OCI-LY1 (cell line): ENCODE measurements at regions not wholly inside any gene's neighbourhood (a gene's known extent, or its start where the extent isn't known, plus 50 kb on each side); places are given as distances from the start of the nearest gene placed in this dataset.
A peak's percentile ranks its signal among the peaks of the same experiment; 100 is the strongest.

Experiments used
- H2AFZ ChIP-seq: fragments of 200-600 bp; sonication (generic), shearing (Covaris generic); 2 replicates; pipeline ENCODE4 v1.6.0; 2014; ENCODE audit warnings: antibody characterized with exemption, mild to moderate bottlenecking, low read length
- H3F3A ChIP-seq: fragments of 200-600 bp; sonication (generic), shearing (Covaris generic); 2 replicates; pipeline ENCODE4 v1.6.0; 2014; ENCODE audit warnings: mild to moderate bottlenecking, antibody characterized with exemption, low read length, moderate library complexity; ENCODE audit not compliant: insufficient read depth
- H3K27ac ChIP-seq: fragments of 200-600 bp; sonication (generic); 2 replicates; pipeline ENCODE4 v1.5.1; 2014; ENCODE audit warnings: low read length, mixed run types, mild to moderate bottlenecking, low read depth; ENCODE audit not compliant: poor library complexity, severe bottlenecking
- H3K27me3 ChIP-seq: fragments of 200-600 bp; sonication (generic); 2 replicates; pipeline ENCODE4 v1.6.0; 2014; ENCODE audit warnings: antibody characterized with exemption, mild to moderate bottlenecking, low read length, moderate library complexity; ENCODE audit not compliant: insufficient read depth
- H3K36me3 ChIP-seq: fragments of 200-600 bp; sonication (generic); 2 replicates; pipeline ENCODE4 v1.6.1; 2014; ENCODE audit warnings: mild to moderate bottlenecking, antibody characterized with exemption, low read length, moderate library complexity, mixed read lengths; ENCODE audit not compliant: insufficient read depth
- H3K4me1 ChIP-seq: fragments of 200-600 bp; sonication (generic); 2 replicates; pipeline ENCODE4 v1.5.1; 2014; ENCODE audit warnings: mild to moderate bottlenecking, low read length, moderate library complexity; ENCODE audit not compliant: insufficient read depth, severe bottlenecking
- H3K4me2 ChIP-seq: fragments of 200-600 bp; sonication (generic), shearing (Covaris generic); 2 replicates; pipeline ENCODE4 v1.6.1; 2014; ENCODE audit warnings: low read length
- H3K4me3 ChIP-seq: fragments of 200-600 bp; sonication (generic); 2 replicates; pipeline ENCODE4 v1.5.1; 2014; ENCODE audit warnings: low read length, low read depth, mild to moderate bottlenecking, mixed read lengths; ENCODE audit not compliant: poor library complexity, severe bottlenecking
- H3K79me2 ChIP-seq: fragments of 200-600 bp; shearing (Covaris generic); 2 replicates; pipeline ENCODE4 v1.6.1; 2016; ENCODE audit warnings: mixed run types, low read length, mixed read lengths; ENCODE audit not compliant: insufficient read depth
- H3K9ac ChIP-seq: fragments of 200-600 bp; sonication (generic), shearing (Covaris generic); 2 replicates; pipeline ENCODE4 v1.6.1; 2014; ENCODE audit warnings: mild to moderate bottlenecking, low read length, mixed read lengths
- H3K9me2 ChIP-seq: fragments of 200-600 bp; sonication (generic), shearing (Covaris generic); 2 replicates; pipeline ENCODE4 v1.6.1; 2014; ENCODE audit warnings: low read depth, mild to moderate bottlenecking, low read length, mixed read lengths
- H3K9me3 ChIP-seq: fragments of 200-600 bp; shearing (Covaris generic); 2 replicates; pipeline ENCODE4 v1.6.1; 2014; ENCODE audit warnings: low read length, mixed read lengths
- H4K20me1 ChIP-seq: fragments of 200-600 bp; sonication (generic), shearing (Covaris generic); 2 replicates; pipeline ENCODE4 v1.6.0; 2016; ENCODE audit warnings: mild to moderate bottlenecking, low read length; ENCODE audit not compliant: insufficient read depth
- EZH2 ChIP-seq: fragments of 200-600 bp; sonication (generic), shearing (Covaris generic); IDR thresholded peaks from 2 replicates; pipeline ENCODE4 v1.8.0; 2017; ENCODE audit warnings: borderline replicate concordance, mixed run types, mild to moderate bottlenecking, antibody characterized with exemption, low read length, moderate library complexity, mixed read lengths
- TF ChIP-seq, protein P1 (sequence below): fragments of 200-600 bp; sonication (generic), shearing (Covaris generic); IDR thresholded peaks from 2 replicates; pipeline ENCODE4 v1.5.1; 2017; ENCODE audit warnings: mild to moderate bottlenecking, antibody characterized with exemption, low read length, moderate library complexity, mixed read lengths

GRCh38 chr2:172673056-172673683 is 62.5 kb upstream of the RAPGEF4 start:
- H3K27me3 ChIP-seq = no peaks in the 10 kb centered on the region
- H3K9ac ChIP-seq = no peak overlapping the region
- no peaks in the 10 kb centered on the region for H3K36me3 ChIP-seq
- H3K9me2 ChIP-seq = no peaks in the 10 kb centered on the region
- no peaks in the 10 kb centered on the region for H3F3A ChIP-seq
- TF ChIP-seq, protein P1, sequence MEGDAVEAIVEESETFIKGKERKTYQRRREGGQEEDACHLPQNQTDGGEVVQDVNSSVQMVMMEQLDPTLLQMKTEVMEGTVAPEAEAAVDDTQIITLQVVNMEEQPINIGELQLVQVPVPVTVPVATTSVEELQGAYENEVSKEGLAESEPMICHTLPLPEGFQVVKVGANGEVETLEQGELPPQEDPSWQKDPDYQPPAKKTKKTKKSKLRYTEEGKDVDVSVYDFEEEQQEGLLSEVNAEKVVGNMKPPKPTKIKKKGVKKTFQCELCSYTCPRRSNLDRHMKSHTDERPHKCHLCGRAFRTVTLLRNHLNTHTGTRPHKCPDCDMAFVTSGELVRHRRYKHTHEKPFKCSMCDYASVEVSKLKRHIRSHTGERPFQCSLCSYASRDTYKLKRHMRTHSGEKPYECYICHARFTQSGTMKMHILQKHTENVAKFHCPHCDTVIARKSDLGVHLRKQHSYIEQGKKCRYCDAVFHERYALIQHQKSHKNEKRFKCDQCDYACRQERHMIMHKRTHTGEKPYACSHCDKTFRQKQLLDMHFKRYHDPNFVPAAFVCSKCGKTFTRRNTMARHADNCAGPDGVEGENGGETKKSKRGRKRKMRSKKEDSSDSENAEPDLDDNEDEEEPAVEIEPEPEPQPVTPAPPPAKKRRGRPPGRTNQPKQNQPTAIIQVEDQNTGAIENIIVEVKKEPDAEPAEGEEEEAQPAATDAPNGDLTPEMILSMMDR = no peak
- TF ChIP-seq EZH2 = no peak
- no peaks in the 10 kb centered on the region for H4K20me1 ChIP-seq
- no peak overlapping the region for H3K4me2 ChIP-seq
- no peak overlapping the region for H3K4me3 ChIP-seq
- H3K27ac ChIP-seq = no peak overlapping the region
- H3K9me3 ChIP-seq = no peaks in the 10 kb centered on the region
- no peaks in the 10 kb centered on the region for H3K79me2 ChIP-seq
- H3K4me1 ChIP-seq = no peaks in the 10 kb centered on the region
- H2AFZ ChIP-seq = no peak overlapping the region

- Histone ChIP-seq H3K79me2 (no peaks in the 10 kb centered on the region), H3K27ac (no peak overlapping the region), H2AFZ (no peak overlapping the region)
These were observed 61.3 kb upstream of the RAPGEF4 start for GRCh38 chr2:172674034-172674967.

DNA sequence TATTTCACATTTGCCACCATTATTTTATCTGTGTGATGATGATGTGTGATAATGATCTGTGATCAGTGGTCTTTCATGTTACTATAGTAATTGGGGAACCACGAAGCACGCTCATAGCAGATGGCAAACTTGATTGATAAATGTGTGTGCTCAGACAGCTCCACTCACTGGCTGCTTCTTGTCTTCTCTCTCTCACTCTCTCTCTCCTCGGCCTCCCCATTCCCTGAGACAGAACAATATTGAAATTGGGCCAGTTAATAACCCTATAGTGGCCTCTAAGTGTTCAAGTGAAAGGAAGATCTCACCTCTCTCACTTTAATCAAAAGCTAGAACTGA is 60.7 kb upstream of the RAPGEF4 start:
- H3K79me2 ChIP-seq = no peaks in the 10 kb centered on the region
- no peak overlapping the region for H3K9ac ChIP-seq
- H3F3A ChIP-seq = no peaks in the 10 kb centered on the region
- no peak overlapping the region for H2AFZ ChIP-seq
- H3K4me3 ChIP-seq = no peak overlapping the region
- H3K4me1 ChIP-seq = no peaks in the 10 kb centered on the region
- no peak overlapping the region for H3K27ac ChIP-seq
- no peaks in the 10 kb centered on the region for H3K27me3 ChIP-seq
- no peaks in the 10 kb centered on the region for H3K9me3 ChIP-seq
- no peak overlapping the region for H3K4me2 ChIP-seq
- H4K20me1 ChIP-seq = no peaks in the 10 kb centered on the region
- TF ChIP-seq, protein P1 = no peak
- TF ChIP-seq EZH2 = no peak
- no peaks in the 10 kb centered on the region for H3K9me2 ChIP-seq
- no peaks in the 10 kb centered on the region for H3K36me3 ChIP-seq

More at GRCh38 chr2:172674034-172674967, 61.3 kb upstream of the RAPGEF4 start:
- no peaks in the 10 kb centered on the region for H3K9me3 ChIP-seq
- no peak overlapping the region for H3K9ac ChIP-seq
- no peaks in the 10 kb centered on the region for H3K36me3 ChIP-seq
- no peaks in the 10 kb centered on the region for H3F3A ChIP-seq
- no peak overlapping the region for H3K4me2 ChIP-seq
- no peaks in the 10 kb centered on the region for H3K27me3 ChIP-seq
- no peak for TF ChIP-seq EZH2
- TF ChIP-seq, protein P1 = peak; percentile 11; the same call in 1 of the 2 replicates
- no peaks in the 10 kb centered on the region for H3K9me2 ChIP-seq
- H4K20me1 ChIP-seq = no peaks in the 10 kb centered on the region
- no peaks in the 10 kb centered on the region for H3K4me1 ChIP-seq
- no peak overlapping the region for H3K4me3 ChIP-seq
